SK-N-MC (cell line): ENCODE measurements at regions not wholly inside any gene's neighbourhood (a gene's known extent, or its start where the extent isn't known, plus 50 kb on each side); places are given as distances from the start of the nearest gene placed in this dataset.

Experiments used
- EZH2 ChIP-seq: fragments of 200-600 bp; sonication (generic); IDR thresholded peaks from one replicate; pipeline ENCODE4 v1.6.1; 2017; ENCODE audit warnings: antibody characterized with exemption
- FOXP2 ChIP-seq: optimal IDR thresholded peaks from 2 replicates; pipeline ENCODE3; 2011; ENCODE audit warnings: mild to moderate bottlenecking, moderate library complexity; ENCODE audit not compliant: insufficient read depth; ENCODE audit errors: extremely low read length, control extremely low read depth
- POLR2AphosphoS5 ChIP-seq: IDR thresholded peaks from 2 replicates; pipeline ENCODE4 v1.6.1; 2012; ENCODE audit warnings: mild to moderate bottlenecking, low read depth, low read length, borderline replicate concordance

DNA sequence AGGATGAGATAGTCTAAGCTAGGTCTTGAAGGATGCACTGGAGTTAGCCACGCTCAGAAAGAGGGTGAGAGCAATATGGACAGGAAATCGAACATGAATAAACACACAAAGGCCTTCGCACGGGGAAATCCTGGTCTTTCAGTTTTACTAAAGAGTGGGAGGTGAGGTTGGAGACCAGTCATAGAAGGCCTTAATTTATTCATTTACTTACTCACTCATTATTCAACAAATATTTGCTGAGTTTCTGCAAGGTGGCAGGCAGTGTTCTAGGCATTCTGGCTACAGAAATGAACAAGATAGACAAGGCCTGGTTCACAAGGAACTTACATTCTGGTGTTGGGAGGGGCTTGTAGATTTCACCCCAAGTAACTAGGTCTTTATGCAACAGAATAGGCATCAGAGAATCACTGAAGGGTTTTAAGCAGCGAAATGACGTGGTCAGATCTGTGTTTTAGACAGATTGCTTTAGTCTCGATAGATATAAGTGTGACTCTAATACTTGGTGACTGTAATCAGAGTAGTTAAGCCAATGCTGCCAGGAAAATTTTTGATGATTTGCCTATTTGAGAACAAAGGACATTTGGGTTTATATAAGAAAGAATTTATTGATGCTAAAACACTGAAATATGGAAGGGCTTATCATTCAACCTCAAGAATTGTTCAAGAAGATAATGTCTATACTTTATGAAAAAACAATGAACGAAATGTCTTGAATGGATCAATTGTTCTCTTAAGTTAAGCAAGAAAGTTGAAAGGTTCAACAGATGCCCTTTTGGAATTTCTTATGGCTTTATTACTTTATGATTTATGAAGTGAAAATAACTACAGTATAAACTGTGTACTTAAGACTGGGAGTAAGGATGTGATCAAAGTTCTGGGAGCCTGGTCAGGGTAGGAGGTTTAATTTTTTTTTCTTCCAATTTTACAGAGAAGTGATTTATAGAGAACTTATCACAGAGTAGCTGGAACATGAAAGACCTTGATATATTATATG lies 184.4 kb upstream of the CASK start:
- no peak for TF ChIP-seq EZH2
- no peak for TF ChIP-seq POLR2AphosphoS5
- TF ChIP-seq FOXP2, result no peak
